ENCODE measurements at regions not wholly inside any gene's neighbourhood (a gene's known extent, or its start where the extent isn't known, plus 50 kb on each side); places are given as distances from the start of the nearest gene placed in this dataset.

DNA sequence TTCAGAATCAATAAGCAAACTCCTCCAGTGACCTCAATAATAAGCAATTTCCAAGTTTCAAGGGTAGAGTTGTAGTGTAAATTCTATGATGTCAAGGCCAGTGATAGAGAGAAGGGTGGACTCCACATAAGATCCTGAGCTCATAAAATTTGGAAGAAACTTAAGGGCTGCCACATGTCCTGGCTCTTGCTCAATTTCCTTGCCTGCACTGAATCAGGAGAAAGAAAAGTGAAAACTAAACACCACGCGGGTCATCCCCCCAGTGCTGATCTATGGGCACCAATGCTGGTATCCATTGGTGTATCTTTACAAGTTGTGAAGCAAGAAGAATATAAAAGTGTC is 392.0 kb upstream of the INTU start:
- POLR2A ChIA-PET, result no interaction called here
- TF ChIP-seq, protein P1, sequence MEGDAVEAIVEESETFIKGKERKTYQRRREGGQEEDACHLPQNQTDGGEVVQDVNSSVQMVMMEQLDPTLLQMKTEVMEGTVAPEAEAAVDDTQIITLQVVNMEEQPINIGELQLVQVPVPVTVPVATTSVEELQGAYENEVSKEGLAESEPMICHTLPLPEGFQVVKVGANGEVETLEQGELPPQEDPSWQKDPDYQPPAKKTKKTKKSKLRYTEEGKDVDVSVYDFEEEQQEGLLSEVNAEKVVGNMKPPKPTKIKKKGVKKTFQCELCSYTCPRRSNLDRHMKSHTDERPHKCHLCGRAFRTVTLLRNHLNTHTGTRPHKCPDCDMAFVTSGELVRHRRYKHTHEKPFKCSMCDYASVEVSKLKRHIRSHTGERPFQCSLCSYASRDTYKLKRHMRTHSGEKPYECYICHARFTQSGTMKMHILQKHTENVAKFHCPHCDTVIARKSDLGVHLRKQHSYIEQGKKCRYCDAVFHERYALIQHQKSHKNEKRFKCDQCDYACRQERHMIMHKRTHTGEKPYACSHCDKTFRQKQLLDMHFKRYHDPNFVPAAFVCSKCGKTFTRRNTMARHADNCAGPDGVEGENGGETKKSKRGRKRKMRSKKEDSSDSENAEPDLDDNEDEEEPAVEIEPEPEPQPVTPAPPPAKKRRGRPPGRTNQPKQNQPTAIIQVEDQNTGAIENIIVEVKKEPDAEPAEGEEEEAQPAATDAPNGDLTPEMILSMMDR (IDR thresholded peaks at IDR 0.05), result no peak
- Mint-ChIP-seq H3K27me3 (no peaks in the 10 kb centered on the region), H3K4me3 (no peak overlapping the region), H3K27ac (no peak overlapping the region), H3K4me1 (ENCODE audit: low read depth) (no peaks in the 10 kb centered on the region), H3K36me3 (ENCODE audit: low read depth) (no peaks in the 10 kb centered on the region), H3K9me3 (peaks cover 3% of the 10 kb centered on the region)
- CTCF ChIA-PET, result no interaction called here
- intact Hi-C loops (cut with micrococcal nuclease), result no loop called here
- no peak for DNase-seq
- no peak for ATAC-seq

DNA sequence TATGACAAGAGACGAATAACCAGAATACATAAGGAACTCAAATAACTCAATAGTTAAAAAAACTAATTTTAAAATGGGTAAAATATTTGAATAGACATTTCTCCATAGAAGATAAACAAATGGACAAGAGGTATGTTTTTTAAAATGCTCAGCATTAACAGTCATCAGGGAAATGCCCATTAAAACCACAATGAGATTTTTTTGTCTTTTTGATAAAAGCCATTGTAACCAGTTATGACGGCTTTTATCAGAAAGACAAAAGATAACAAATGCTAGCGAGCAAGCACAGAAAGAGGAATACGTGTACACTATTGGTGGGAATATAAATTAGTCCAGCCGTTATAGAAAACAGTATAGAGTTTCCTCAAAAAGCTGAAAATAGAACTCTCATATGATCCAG is 388.2 kb upstream of the INTU start:
- H3K4me3 Mint-ChIP-seq, result no peak overlapping the region
- no peak for DNase-seq
- no peaks in the 10 kb centered on the region for H3K36me3 Mint-ChIP-seq (ENCODE audit: low read depth)
- ChIA-PET CTCF (no interaction called here), POLR2A (no interaction called here)
- H3K4me1 Mint-ChIP-seq (ENCODE audit: low read depth), result no peaks in the 10 kb centered on the region
- intact Hi-C loops (cut with micrococcal nuclease), result no loop called here
- no peak overlapping the region for H3K27ac Mint-ChIP-seq
- H3K27me3 Mint-ChIP-seq, result no peaks in the 10 kb centered on the region
- ATAC-seq, result no peak
- TF ChIP-seq, protein P1 (IDR thresholded peaks at IDR 0.05), result no peak
- peaks cover 7% of the 10 kb centered on the region for H3K9me3 Mint-ChIP-seq

DNA sequence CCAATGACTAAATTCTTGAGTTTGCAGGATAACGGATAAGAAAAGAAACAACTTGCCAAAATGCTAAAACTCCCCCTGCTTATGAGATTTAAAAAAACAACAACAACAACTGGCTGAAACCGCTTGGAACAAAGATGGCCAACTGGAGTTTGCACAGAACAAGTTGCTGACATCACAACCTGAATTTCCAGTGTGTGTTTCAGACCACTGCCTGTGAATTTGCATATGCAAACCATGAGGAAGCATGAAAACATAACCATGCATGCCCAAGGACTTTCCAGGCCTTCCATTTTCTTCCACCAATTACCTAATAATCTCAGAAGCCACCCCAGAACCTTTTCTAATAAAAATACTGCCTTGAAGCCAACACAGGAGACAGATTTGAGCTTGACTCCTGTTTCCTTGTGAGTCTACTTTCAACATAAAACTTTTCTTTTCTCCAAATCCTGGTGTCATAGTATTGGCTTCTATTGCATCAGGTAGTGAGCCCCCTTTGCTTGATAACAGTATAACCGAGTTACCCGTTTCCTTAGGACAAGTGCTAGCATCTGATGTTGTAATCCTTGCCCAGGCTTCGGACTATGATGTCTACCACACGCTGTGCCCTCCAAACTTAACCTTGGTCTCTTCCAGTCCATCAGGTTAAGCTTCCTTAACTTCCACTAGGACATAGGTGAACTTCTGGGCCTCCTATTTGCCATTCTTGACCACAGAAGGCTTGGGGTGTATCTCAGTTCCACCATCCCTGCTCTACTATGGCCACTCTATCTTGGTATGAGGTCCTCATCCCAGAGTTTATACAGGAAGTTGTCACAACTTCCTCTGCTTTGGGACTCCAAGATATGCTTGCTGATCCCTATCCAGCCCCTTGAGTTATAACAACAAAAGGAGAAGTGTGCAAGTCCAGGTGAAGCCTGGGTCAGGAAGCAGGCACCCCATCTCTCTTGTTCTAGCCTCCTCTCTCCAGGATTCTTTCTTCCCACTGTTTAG is 385.5 kb upstream of the INTU start:
- CTCF ChIA-PET, result no interaction called here
- DNase-seq, result no peak
- ATAC-seq, result no peak

DNA sequence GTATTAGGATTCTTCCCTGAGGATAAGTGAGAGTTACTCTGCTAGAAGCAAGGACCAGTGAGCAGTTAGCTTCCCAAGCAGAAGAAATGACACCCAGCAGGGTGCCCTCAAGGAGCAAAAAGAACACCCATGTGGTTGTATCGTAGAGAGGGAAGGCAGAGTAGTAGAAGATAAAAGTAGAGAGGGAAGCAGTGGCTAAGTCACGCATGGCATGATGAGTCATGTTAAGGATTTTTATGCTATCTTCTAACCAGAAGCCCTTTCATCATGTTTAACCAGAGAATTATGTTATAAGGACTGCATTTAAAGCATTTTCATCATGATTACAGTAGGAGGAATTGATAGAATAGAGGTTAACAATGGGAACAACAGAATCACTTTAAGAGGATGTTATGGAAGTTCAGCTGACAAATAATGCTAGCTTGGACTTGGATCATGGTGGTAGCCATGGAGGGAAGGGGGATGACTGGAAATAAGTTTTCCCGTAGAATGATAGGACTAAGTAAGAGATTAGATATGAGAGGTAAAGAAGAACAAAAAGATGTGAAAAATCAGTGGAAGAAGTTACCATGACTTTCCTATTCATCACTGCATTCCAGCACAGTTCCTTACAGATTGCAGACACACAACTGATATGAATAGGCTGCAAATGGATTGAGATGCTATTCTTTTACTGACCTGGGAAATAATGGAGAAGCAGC is 383.5 kb upstream of the INTU start:
- intact Hi-C loops (cut with micrococcal nuclease), result no loop called here
- Mint-ChIP-seq H3K27me3 (no peaks in the 10 kb centered on the region), H3K9me3 (peaks cover 7% of the 10 kb centered on the region), H3K27ac (no peak overlapping the region), H3K4me1 (ENCODE audit: low read depth) (no peaks in the 10 kb centered on the region), H3K4me3 (no peak overlapping the region), H3K36me3 (ENCODE audit: low read depth) (no peaks in the 10 kb centered on the region)
- DNase-seq (no peak), ATAC-seq (no peak)
- CTCF ChIA-PET, result no interaction called here
- POLR2A ChIA-PET, result no interaction called here
- TF ChIP-seq, protein P1 (IDR thresholded peaks at IDR 0.05), result no peak

More for the DNA sequence above, 385.5 kb upstream of the INTU start:
- POLR2A ChIA-PET, result no interaction called here
- TF ChIP-seq, protein P1 (IDR thresholded peaks at IDR 0.05), result no peak
- no peaks in the 10 kb centered on the region for H3K36me3 Mint-ChIP-seq (ENCODE audit: low read depth)
- no peaks in the 10 kb centered on the region for H3K27me3 Mint-ChIP-seq
- H3K9me3 Mint-ChIP-seq, result peaks cover 7% of the 10 kb centered on the region
- H3K27ac Mint-ChIP-seq, result no peak overlapping the region
- H3K4me1 Mint-ChIP-seq (ENCODE audit: low read depth), result no peaks in the 10 kb centered on the region
- intact Hi-C loops (cut with micrococcal nuclease), result no loop called here
- H3K4me3 Mint-ChIP-seq, result no peak overlapping the region

DNA sequence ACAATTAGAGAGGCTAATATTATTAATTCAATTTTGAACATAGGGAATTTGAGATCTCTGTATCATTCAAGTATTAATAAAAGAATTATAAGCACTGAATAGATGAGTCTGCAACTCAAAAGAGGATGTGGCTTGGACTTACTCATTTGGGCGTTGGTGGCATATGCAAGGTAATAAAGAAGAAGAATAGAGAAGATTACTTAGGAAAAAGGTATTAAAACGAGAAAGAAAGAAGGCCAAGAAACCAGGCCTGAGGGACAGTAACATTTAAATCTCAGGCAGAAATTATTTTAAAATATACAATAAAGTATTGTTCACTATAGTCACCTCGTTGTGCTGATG is 383.0 kb upstream of the INTU start:
- TF ChIP-seq, protein P1 (IDR thresholded peaks at IDR 0.05), result no peak
- Mint-ChIP-seq H3K4me3 (no peak overlapping the region), H3K27ac (no peak overlapping the region), H3K9me3 (peaks cover 7% of the 10 kb centered on the region), H3K4me1 (ENCODE audit: low read depth) (no peaks in the 10 kb centered on the region), H3K36me3 (ENCODE audit: low read depth) (no peaks in the 10 kb centered on the region), H3K27me3 (no peaks in the 10 kb centered on the region)
- ChIA-PET CTCF (no interaction called here), POLR2A (no interaction called here)
- DNase-seq (no peak), ATAC-seq (no peak)
- intact Hi-C loops (cut with micrococcal nuclease), result no loop called here
